ENCODE measurements at regions not wholly inside any gene's neighbourhood (a gene's known extent, or its start where the extent isn't known, plus 50 kb on each side); places are given as distances from the start of the nearest gene placed in this dataset.
"Not testable (repeated sequence)": the region's sequence is repeated elsewhere in the genome, so short reads cannot be mapped to it uniquely, and the experiment has no call there.

DNA sequence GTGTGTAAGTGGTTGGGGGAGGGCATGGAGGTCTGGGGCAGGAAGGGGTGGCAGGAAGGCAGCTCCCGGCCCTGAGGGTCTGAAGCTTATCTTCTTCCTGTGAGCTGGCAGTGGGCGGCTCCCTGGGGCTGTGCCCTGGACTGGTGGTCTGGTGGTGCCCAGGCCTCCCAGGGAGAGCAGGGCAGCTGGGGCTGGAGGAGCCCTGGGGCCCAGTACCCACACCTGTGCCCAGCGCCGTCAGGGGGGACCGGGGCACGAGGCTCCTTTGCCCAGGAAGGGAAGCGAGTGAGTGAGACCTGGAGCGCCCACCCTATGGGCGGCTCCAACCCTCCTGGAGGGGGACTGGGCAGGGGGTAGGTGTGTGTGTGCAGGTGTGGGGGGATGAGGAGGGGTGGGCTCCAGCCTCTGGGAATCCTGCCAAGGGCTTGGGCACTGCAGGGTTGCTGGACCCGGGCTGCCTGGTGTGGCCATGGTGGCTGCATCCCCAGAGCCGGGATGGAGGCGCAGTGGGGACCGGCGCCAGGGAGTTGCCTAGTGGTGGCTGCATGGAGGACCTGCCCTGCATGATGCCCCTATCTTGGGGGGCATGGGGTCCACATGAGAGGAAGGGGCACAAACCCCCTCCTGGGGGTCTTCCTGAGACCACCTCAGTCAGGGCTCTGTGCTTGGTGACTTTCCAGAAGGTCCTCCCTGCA is 353.6 kb downstream of the TMEM121 start:
- H3K9me3 ChIP-seq (ENCODE audit: insufficient read depth, low read depth, low read length), result peaks cover 91% of the 10 kb centered on the region
- H3K27ac ChIP-seq (ENCODE audit: low read length), result no peak overlapping the region
- no peaks in the 10 kb centered on the region for H3K27me3 ChIP-seq (ENCODE audit: insufficient read depth, low read length)
- no peak overlapping the region for H3K4me3 ChIP-seq (ENCODE audit: low read length)
- H3K36me3 ChIP-seq (ENCODE audit: insufficient read depth, low read depth, low read length), result no peaks in the 10 kb centered on the region
- H3K4me1 ChIP-seq (ENCODE audit: insufficient read depth, low read length), result no peaks in the 10 kb centered on the region
- no peak overlapping the region for H3K9ac ChIP-seq (ENCODE audit: low read depth, low read length)

DNA sequence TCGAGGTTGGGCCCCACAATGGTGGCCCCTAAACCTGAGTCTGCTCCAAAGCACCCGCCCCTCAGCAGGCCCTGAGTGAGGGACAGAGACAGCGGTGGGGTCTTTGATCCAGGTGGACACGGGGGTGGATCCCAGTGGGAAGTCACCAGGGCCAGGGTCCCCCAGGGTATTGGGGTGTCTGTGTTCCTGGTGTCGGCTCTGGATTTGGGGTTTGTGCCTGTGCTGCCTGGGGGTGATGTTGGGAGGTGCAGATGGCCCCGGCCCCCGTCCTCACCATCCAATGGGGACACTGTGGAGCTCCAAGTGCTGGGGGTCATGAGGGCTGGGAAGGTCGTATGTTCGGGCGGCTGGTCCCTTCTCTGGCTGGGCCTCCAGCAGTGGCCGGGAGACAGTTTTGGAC is 354.2 kb downstream of the TMEM121 start:
- Histone ChIP-seq H3K9me3 (ENCODE audit: insufficient read depth, low read depth, low read length) (peaks cover 90% of the 10 kb centered on the region), H3K27me3 (ENCODE audit: insufficient read depth, low read length) (no peaks in the 10 kb centered on the region), H3K4me3 (ENCODE audit: low read length) (no peak overlapping the region), H3K4me1 (ENCODE audit: insufficient read depth, low read length) (no peaks in the 10 kb centered on the region), H3K9ac (ENCODE audit: low read depth, low read length) (no peak overlapping the region), H3K36me3 (ENCODE audit: insufficient read depth, low read depth, low read length) (no peaks in the 10 kb centered on the region), H3K27ac (ENCODE audit: low read length) (no peak overlapping the region)

DNA sequence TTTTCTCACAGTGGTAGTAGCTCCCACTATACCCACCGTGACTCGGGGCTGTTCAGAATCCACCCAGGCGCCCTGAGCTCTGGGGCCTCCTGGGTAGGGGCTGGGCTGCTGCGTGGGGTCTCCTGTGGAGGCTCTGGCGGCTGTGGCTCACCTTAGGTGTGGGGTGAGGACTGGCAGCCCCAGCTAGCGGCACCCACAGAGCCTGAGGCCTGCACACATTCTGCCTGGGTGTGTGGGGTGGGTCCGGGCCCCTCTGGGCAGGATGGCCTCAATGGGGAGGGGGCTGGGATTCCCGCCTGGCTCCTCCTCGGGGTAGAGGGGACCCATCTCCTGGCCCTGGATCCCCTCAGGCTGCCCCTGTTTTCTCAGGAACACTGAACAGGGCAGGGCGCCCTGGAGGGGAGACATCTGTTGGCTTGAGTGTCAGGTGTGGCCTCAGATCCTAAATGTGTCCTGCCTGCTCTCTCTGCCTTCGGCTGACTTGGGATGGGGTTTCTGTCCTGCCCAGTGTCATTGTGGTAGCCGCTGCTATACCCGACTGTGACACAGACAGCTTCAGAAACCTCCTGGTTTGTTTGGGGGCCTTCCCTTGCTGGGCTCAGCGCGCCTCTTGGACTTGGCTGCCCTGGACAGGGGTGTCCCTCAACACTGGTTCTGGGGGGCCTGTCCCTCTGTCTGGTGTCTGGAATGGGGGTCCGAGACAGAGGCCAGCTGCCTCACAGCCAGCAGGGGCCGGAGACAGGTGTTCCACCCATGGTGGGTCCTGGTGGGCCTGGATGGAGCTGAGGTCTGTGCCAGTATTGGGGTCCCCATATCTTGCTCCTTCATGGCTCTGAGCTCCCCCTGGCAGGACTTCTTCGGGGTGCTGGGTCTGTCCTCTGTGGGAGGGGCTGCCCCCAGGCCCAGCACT is 354.9 kb downstream of the TMEM121 start:
- H3K4me1 ChIP-seq (ENCODE audit: insufficient read depth, low read length), result no peaks in the 10 kb centered on the region
- H3K4me3 ChIP-seq (ENCODE audit: low read length), result no peak overlapping the region
- H3K9ac ChIP-seq (ENCODE audit: low read depth, low read length), result no peak overlapping the region
- peaks cover 90% of the 10 kb centered on the region for H3K9me3 ChIP-seq (ENCODE audit: insufficient read depth, low read depth, low read length)
- no peaks in the 10 kb centered on the region for H3K27me3 ChIP-seq (ENCODE audit: insufficient read depth, low read length)
- H3K27ac ChIP-seq (ENCODE audit: low read length), result no peak overlapping the region
- H3K36me3 ChIP-seq (ENCODE audit: insufficient read depth, low read depth, low read length), result no peaks in the 10 kb centered on the region

DNA sequence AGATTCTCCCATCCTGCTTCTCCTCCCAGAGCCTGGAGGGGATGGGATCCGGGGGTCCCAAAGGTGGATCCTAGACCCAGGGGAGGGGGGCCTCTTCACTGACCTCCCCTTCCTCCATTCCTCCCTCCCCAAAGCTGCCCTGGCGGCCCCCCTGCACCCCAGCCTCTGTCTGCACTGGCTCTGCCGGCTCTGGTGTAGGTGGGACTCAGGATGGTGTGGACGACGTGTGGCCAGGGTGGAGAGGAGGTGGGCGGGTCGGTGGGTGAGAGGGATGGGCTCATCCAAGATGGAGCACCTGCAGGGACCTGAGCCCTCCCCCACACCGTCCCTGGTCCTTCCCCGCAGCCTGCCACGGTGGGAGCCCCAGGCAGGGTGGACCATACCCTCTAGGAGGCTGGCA is 355.6 kb downstream of the TMEM121 start:
- H3K4me3 ChIP-seq (ENCODE audit: low read length); H3K9ac ChIP-seq (ENCODE audit: low read depth, low read length); H3K36me3 ChIP-seq (ENCODE audit: insufficient read depth, low read depth, low read length); H3K4me1 ChIP-seq (ENCODE audit: insufficient read depth, low read length); H3K27me3 ChIP-seq (ENCODE audit: insufficient read depth, low read length); H3K27ac ChIP-seq (ENCODE audit: low read length): not testable (repeated sequence)
- peaks cover 83% of the 10 kb centered on the region for H3K9me3 ChIP-seq (ENCODE audit: insufficient read depth, low read depth, low read length)

DNA sequence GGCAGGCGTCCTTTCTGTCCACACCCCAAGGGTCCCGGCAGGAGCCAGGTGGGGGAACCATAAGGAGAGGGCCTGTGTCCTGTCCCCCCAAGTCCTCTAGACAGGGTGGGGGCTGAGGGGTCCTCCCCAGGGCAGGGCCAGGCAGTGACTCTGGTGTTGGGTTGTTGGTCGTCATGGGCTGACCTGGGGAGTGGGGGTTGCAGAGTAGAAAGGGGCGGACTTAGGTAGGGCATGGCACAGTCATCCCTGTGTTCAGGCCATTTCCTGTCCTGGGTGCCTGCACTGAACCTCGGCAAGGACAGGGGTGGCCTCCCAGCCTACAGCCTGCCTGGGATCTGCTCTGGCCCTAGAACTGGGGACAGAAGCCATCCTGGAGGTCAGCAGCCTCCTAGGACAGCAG is 356.2 kb downstream of the TMEM121 start:
- H3K9me3 ChIP-seq (ENCODE audit: insufficient read depth, low read depth, low read length), result peaks cover 79% of the 10 kb centered on the region
- no peaks in the 10 kb centered on the region for H3K27me3 ChIP-seq (ENCODE audit: insufficient read depth, low read length)
- H3K4me1 ChIP-seq (ENCODE audit: insufficient read depth, low read length), result no peaks in the 10 kb centered on the region
- H3K27ac ChIP-seq (ENCODE audit: low read length), result no peak overlapping the region
- no peaks in the 10 kb centered on the region for H3K36me3 ChIP-seq (ENCODE audit: insufficient read depth, low read depth, low read length)
- no peak overlapping the region for H3K4me3 ChIP-seq (ENCODE audit: low read length)
- no peak overlapping the region for H3K9ac ChIP-seq (ENCODE audit: low read depth, low read length)

DNA sequence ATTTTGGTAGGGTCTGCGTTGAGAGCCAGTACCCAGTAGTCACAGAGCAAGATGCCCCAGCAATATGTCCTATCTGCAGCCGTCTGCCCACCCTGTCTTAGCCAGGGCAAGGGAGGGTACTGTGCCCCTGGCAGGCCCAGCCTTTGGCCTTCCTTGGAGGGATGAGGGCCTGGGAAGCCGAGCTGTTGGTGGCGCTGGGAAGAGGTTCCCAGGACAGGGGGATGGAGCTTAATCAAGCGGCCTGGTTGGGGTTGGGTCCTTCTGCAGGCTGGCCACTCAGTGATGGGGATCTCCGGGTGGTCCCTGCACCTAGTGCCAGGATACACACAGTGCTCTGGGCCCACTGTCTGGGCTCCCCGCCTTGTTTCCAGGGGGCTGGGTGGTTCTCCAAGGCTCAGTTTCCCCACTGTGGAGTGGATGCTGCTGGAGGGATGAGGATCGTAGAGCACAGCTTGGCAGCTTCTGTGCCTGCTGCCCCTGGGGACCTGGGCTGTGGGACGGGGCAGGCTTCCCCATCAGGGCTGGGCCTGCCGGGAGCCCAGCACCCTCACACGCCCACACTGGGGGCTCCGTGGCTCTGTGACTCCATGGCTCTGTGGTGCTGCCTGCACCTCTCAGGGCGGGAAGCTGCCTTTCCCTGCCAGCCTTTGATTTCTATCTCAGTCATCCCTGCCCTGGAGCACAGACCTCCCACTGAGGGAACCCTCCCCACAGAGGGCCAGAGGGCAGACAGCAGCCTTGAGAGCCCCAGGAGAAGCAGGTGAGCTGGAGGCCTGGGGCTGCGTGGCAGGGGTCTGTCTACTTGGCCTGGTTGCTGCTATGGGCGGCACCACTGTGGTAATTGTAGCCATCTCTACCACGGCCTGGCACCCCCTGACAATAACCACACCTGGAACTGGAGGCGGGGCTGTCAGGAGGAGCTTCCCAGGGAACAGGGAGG is 357.0 kb downstream of the TMEM121 start:
- Histone ChIP-seq H3K9ac (ENCODE audit: low read depth, low read length) (no peak overlapping the region), H3K27ac (ENCODE audit: low read length) (no peak overlapping the region), H3K4me3 (ENCODE audit: low read length) (no peak overlapping the region)

DNA sequence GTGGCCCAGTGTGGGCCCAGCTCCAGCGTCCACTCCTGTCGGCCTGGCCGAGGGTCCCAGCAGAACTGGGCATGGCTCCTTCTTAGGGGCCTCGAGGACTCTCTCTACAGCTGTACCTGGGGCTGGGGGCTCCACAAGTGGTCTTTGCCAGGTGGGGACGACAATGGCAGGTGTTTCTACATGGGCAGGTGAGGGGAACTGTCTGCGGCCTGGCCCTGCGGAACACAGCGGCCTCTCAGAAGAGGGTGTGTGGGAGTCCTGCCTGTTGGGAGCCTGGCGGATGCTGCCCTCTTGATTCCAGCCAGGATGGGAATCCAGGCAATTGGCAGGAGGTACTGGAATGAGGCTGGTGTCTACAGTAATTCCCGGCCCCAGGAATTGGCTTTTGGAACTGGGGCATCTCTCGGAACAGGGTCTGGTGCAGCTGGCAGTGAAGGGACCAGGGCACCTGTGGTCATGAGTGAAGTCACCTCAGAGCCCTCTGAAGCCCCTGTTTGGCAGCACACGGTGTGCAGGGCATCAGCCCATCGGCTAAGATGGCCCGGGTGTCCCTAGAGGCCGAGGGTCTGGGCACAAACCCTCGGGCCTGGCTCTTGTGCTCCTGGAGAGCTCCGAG is 357.9 kb downstream of the TMEM121 start:
- H3K9ac ChIP-seq (ENCODE audit: low read depth, low read length), result not testable (repeated sequence)
- peaks cover 76% of the 10 kb centered on the region for H3K9me3 ChIP-seq (ENCODE audit: insufficient read depth, low read depth, low read length)

More for the DNA sequence above, 357.0 kb downstream of the TMEM121 start:
- Histone ChIP-seq H3K4me1 (ENCODE audit: insufficient read depth, low read length) (no peaks in the 10 kb centered on the region), H3K27me3 (ENCODE audit: insufficient read depth, low read length) (no peaks in the 10 kb centered on the region), H3K9me3 (ENCODE audit: insufficient read depth, low read depth, low read length) (peaks cover 79% of the 10 kb centered on the region), H3K36me3 (ENCODE audit: insufficient read depth, low read depth, low read length) (no peaks in the 10 kb centered on the region)

DNA sequence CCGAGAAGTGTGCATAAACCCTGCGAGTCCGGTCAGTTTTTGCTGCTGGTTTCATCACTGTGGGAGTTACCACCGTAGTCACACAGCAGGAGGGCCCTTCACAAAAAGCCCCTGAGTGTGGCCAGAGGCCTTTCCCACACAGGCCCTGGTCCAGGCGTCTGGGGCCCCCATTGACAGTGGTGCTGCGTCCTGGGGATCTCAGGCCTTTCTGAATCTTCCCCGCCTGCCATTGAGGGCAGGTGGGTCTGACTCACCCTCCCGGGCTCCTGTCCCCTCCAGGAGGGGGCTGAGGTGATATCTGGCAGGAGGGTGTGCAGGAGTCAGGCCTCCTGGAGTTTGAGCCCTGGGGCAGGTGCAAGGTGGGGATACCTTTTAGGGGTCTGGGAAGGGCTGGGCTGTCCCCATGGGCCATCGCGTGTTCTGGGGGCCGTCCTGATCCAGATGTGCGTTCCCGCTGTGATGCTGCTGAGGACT is 358.5 kb downstream of the TMEM121 start:
- no peaks in the 10 kb centered on the region for H3K36me3 ChIP-seq (ENCODE audit: insufficient read depth, low read depth, low read length)
- no peak overlapping the region for H3K27ac ChIP-seq (ENCODE audit: low read length)
- H3K9ac ChIP-seq (ENCODE audit: low read depth, low read length), result no peak overlapping the region
- H3K9me3 ChIP-seq (ENCODE audit: insufficient read depth, low read depth, low read length), result peaks cover 76% of the 10 kb centered on the region
- no peak overlapping the region for H3K4me3 ChIP-seq (ENCODE audit: low read length)
- H3K27me3 ChIP-seq (ENCODE audit: insufficient read depth, low read length), result no peaks in the 10 kb centered on the region
- no peaks in the 10 kb centered on the region for H3K4me1 ChIP-seq (ENCODE audit: insufficient read depth, low read length)

More for the DNA sequence above, 357.9 kb downstream of the TMEM121 start:
- not testable (repeated sequence) for H3K27ac ChIP-seq (ENCODE audit: low read length); H3K4me1 ChIP-seq (ENCODE audit: insufficient read depth, low read length); H3K27me3 ChIP-seq (ENCODE audit: insufficient read depth, low read length); H3K36me3 ChIP-seq (ENCODE audit: insufficient read depth, low read depth, low read length); H3K4me3 ChIP-seq (ENCODE audit: low read length)

DNA sequence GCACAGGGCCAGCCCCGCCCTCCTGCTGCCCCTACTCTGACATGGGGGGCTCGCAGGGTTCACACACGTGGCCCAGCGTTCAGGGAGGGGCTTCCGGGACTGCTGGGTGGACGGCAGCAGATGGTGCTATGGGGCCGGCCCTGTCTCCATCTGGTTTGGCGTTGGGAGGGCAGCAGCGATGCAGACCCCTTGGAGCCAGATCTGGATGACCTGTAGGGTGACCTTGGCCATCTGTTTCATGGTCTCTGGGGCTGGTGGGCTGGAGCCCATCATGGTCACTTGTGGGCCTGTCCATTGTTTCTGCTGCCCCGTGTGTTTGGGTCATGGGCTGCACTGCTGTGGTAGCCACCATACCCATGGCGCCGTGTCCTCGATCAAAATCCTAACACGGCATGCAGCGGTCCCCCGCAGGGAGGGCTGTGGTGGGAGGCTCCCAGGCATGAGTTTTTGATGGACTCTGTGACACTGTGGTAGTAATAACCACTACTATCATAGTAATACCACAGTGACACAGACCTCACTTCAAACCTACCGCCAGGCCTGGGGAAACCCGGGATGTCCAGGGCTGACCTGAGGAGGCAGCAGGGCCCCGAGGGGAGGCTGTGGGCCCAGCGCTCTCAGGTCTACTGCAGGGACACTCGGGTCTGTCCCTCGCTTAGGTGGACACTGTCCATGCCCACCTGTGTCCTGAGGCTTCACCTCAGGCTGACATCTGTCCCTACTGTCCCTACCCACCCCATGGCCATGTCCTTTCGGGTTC is 359.4 kb downstream of the TMEM121 start:
- Histone ChIP-seq H3K27me3 (ENCODE audit: insufficient read depth, low read length) (no peaks in the 10 kb centered on the region), H3K36me3 (ENCODE audit: insufficient read depth, low read depth, low read length) (no peaks in the 10 kb centered on the region), H3K27ac (ENCODE audit: low read length) (no peak overlapping the region), H3K9ac (ENCODE audit: low read depth, low read length) (no peak overlapping the region), H3K4me1 (ENCODE audit: insufficient read depth, low read length) (no peaks in the 10 kb centered on the region), H3K4me3 (ENCODE audit: low read length) (no peak overlapping the region), H3K9me3 (ENCODE audit: insufficient read depth, low read depth, low read length) (peaks cover 77% of the 10 kb centered on the region)

DNA sequence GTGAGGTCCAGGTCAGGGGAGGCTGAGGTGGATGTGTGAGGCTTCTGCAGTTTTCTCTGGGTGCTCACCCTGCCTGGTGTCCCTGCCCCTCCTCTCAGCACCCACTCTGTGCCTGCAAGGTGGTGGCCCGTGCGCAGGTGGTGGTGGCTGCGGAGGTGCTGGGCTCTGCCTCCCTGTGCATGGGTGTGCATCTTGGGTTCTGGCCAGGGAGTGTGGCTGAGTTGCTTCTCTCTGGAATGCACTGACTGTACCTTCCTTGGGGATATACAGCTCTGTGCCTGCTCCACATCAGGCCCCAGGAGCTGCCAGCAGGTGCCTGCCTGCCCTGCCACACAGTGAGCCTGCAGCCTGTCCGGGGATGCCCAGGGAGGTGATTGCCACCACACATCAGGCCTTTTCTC is 360.4 kb downstream of the TMEM121 start:
- H3K9me3 ChIP-seq (ENCODE audit: insufficient read depth, low read depth, low read length), result peaks cover 76% of the 10 kb centered on the region
- not testable (repeated sequence) for H3K36me3 ChIP-seq (ENCODE audit: insufficient read depth, low read depth, low read length); H3K27me3 ChIP-seq (ENCODE audit: insufficient read depth, low read length); H3K4me3 ChIP-seq (ENCODE audit: low read length); H3K9ac ChIP-seq (ENCODE audit: low read depth, low read length); H3K4me1 ChIP-seq (ENCODE audit: insufficient read depth, low read length); H3K27ac ChIP-seq (ENCODE audit: low read length)
